HG03571 (cell line): ENCODE measurements at regions not wholly inside any gene's neighbourhood (a gene's known extent, or its start where the extent isn't known, plus 50 kb on each side); places are given as distances from the start of the nearest gene placed in this dataset.
"Not testable (repeated sequence)": the region's sequence is repeated elsewhere in the genome, so short reads cannot be mapped to it uniquely, and the experiment has no call there.

Experiments
- ATAC-seq: cut with Tn5 transposase; IDR thresholded peaks from one replicate; pipeline ENCODE4 v1.9.1; 2021; ENCODE audit not compliant: unreplicated experiment

DNA sequence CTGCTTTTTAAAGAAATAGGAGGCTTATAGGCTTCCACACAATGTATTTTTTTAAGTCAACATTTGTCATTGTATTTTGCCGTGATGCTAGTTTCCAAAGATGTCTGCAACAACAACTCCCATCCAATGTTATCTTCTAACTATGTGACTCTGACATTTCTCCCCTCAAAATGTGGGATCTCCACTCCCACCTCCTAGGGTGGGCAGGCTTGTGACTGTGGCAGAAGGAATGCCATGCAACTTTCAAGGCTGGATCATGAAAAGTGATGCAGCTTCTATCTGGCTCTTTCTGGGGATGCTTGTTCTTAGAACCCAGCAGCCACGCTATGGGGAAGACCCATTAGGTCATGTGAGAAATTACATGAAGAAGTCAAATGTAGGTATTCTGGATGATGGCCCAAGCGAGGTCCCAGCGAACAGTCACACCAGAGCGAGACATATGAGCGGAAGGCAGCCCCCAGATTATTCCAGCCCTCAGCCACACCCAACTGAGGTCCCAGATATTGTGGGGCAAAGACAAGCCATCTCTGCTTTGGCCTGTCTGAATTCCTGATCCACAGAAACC lies 124.3 kb downstream of the BDH1 start:
- no peak for ATAC-seq

DNA sequence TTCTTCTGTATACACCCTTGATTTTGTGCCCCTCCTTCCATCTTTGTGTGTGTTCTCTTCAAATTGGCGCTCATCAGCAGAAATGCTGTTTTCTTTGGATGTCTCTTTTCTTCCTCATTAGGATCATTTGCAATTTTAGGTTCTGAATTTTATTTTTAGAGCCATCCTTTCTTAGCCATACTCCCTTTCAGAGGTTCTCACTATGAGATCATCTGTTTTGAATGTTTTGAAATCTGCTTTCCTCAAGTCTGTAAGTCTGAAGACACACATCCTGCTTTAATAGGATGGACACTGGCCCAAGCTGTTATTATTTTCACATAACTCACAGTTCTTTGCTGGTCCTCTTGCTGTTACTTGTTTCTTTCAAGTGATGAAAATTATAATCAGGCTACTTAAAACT lies 124.8 kb downstream of the BDH1 start:
- no peak for ATAC-seq

- no peak for ATAC-seq
Observed at GRCh38 chr3:197430502-197430901, 125.3 kb downstream of the BDH1 start.

- no peak for ATAC-seq
Observed at GRCh38 chr3:197428952-197429351, 126.8 kb downstream of the BDH1 start.

DNA sequence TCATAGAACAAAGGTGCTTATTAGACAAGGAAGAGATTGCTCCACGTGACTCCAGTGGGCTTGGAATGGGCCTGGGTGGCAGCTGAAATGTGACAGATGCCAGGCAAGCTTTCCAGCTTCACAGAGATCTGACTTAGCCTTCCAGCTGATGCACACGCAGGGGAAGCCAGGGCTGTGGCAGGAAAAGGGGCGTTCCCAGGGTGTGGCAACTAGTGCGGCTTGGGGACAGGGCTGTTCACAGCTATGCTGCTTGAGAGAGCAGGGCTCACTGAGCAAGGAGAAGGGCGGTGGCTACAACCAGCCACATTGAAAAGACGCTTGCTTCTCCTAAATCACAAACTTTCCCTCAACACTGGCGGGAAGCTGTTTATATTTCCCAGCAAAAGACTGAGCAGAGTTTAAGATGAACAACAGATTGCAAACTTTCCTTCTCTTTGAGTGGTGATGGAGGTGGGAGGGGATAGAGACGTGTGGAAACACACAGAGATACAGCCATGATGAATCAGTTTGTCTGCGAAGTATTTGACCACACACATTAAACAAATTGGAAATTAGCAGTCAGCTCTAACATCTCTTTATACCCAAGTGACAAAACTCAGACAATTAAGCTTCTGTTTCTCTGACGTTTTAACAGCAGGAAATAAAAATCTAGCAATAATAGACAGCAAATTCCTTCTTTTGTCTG lies 127.5 kb downstream of the BDH1 start:
- no peak for ATAC-seq

DNA sequence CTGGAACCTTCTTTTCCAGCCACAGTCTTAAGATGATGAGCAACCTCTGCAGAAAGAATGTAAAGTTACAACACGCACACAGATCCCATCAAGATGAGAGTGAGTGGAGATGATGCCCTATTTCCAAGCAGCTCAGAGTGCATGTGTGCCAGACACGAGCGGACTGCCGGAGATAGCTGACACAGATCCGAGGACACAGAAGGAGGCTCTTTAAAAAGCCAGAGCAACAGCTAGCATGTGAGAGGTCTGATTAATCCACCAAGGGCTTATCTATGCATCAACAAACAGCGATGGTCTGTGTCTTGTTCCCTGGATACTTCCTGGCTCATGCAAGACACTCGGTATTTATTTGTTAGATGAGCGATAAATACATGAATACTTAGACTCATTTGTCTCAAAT lies 128.6 kb upstream of the DLG1 start:
- ATAC-seq = no peak

DNA sequence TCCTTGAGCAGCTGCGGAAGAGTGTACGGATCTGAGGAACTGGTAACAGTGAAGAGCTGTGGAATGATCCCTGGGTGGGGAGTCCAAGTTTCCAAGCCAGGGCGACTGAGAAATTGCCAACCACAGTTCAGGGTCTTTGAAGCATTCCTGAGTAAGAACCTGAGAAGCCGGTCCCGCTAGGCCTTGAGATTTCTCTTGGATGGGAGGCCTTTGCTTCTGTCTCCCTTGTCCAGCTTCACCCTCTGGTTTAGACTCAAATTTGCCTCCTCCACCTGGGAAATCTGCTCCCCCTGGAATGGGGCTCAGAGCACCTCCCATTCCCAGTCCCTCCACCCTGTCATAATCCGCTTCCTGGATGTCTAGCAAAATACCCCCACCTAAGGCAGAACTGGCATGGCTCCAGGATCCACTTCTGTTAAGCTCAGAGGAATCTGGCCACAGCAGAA lies 127.7 kb upstream of the DLG1 start:
- no peak for ATAC-seq

DNA sequence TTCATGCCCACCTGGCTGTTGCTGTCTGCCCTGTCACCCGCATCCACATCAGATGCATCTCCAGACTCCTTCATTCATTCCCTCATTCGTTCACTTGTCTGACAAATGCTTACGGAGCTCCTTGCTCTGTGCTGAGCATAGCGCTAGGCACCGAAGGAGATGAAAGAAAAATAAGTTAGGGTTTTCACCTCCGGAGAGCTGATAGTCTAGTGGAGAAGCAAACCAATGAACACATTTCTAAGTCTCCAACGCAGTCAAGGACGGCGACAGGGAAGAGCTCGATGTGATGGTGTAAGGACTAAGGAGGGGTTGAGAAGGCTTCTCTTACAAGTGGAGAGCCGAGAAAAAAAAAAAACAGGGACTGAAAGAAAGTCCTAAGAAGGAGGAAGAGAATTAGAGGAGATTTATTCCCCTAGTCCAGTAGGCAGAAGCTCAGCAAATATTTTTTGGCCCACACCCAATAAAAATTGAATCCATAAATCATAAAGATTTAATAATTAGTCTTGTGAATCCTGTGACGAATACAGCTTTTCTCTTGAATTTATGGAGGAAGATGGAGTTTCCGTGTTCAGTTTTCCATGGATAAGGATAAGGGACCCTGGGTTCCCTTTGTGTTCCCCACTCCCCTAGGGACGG lies 127.2 kb upstream of the DLG1 start:
- ATAC-seq = no peak

DNA sequence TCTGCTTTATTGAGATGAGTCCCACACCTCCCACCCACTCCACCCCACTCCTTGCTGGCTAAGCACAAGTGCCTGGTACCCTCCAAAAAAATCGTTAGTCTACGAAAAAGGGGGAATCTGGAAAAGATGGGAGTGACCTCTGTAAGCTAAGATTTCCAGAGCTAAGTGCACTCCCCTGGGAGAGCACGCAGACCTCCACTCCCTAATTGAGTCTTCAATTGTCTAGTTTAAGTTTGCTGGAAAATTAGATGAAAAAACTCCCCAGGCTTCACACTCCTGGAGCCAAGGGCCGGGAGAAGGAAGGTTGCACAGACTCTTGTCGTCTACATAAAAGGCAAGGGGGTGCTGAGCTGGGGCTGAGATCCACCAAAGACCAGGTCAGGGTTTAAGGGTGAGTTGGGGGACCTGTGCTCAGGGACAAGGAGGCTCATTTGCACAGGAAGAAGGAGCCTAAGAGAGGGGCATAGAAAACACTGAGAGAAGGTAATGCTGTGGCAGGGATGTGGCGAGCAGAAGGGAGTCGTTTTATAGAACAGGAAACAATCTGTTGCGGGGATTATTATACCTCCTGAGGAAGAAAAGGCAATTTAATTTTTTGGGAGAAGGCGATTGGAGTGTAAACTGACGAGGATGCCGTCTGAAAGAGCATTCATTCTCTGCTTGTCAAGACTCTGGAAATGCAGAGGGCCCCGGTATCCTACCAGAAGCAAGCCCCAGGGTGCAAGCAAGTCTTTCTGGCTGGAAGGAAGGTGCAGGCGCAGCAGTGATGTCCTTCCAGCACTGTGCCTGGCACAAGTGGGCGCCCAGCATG lies 126.5 kb upstream of the DLG1 start:
- ATAC-seq = no peak

DNA sequence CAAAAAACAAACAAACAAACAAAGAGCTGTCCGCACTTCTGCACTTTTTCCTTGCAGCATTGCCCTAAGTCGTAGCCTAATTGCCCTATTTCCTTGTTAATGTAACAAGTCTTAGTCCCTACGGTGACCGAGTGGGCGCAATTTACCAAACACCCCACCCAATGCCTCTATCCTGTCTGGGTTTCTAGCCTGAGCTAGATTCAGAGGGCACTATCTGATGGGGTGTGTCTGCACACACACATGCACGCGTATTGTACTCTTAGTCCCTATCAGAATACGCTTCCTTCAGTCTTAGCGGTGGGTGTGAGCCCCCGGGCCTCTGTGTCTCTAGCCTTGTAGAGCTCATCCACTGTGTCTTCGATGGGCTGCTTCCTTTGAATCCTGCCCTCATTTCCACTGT lies 125.9 kb upstream of the DLG1 start:
- ATAC-seq = no peak

- ATAC-seq = no peak
Observed at GRCh38 chr3:197423376-197423775, 125.0 kb upstream of the DLG1 start.

DNA sequence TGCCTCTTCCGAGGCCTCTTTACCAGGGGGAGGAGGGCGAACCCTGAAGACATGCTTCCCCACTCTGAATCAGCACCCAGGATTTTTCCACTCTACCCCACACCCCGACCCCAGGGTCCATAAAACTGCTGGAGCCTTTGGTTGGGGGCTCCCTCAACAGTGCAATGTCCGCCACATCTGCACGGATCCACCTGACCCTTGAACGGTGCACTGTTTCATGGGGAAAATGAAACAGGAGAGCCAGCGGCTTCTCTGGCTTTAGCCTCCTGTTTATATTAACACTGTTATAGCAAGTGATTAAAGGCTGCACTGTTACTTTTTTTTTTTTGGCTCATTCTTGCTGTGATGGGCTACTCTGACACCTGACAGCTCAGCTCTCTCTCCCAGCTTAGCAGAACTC lies 124.1 kb upstream of the DLG1 start:
- no peak for ATAC-seq

GRCh38 chr3:197421021-197421420 lies 122.6 kb upstream of the DLG1 start:
- ATAC-seq = no peak

- ATAC-seq = no peak
Observed at GRCh38 chr3:197420566-197420965, 122.2 kb upstream of the DLG1 start.

DNA sequence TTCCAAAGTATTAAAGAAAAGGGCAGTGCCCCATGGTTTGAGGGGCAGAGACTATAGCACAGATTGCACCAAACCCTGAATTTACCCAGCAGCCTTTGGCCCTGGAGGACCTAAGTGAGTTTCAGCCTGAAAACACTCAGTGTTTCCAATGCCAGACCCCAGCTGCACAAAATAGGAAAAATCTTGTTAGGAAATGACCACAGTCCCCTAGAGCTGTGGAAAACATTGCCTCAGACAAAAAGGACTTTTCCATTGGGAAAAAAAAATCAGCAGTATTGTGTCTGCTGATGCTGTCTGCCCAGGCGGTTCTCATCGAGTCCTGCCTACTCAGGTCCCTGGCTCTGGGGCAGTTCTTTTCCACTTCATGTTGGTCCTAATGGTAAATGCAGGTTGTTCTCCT lies 121.7 kb upstream of the DLG1 start:
- no peak for ATAC-seq

GRCh38 chr3:197419696-197420095 lies 121.3 kb upstream of the DLG1 start:
- no peak for ATAC-seq

GRCh38 chr3:197417911-197418618 lies 119.7 kb upstream of the DLG1 start:
- ATAC-seq = no peak

- ATAC-seq = no peak
Observed at GRCh38 chr3:197417441-197417840, 119.0 kb upstream of the DLG1 start.

DNA sequence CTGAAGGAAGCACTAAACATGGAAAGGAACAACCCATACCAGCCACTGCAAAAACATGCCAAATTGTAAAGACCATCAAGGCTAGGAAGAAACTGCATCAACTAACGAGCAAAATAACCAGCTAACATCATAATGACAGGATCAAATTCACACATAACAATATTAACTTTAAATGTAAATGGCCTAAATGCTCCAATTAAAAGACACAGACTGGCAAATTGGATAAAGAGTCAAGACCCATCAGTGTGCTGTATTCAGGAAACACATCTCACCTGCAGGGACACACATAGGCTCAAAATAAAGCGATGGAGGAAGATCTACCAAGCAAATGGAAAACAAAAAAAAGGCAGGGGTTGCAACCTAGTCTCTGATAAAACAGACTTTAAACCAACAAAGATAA lies 113.5 kb upstream of the DLG1 start:
- not testable (repeated sequence) for ATAC-seq

GRCh38 chr3:197410170-197410569 lies 111.8 kb upstream of the DLG1 start:
- not testable (repeated sequence) for ATAC-seq
